Smooth muscle cell of the brain vasculature (primary cell): ENCODE measurements at regions not wholly inside any gene's neighbourhood (a gene's known extent, or its start where the extent isn't known, plus 50 kb on each side); places are given as distances from the start of the nearest gene placed in this dataset.

Source experiments
- DNase-seq: peaks from one replicate; pipeline ENCODE4 v3.0.0-alpha.2; 2012; ENCODE audit warnings: low read depth, low spot score

- no peak for DNase-seq
Measured at GRCh38 chr4:136438645-136439044, 1093.6 kb downstream of the PCDH18 start.

GRCh38 chr4:136424052-136424451, 1108.2 kb downstream of the PCDH18 start:
- DNase-seq: no peak

- DNase-seq: no peak
Measured at GRCh38 chr4:136414981-136415380, 1117.3 kb downstream of the PCDH18 start.

- no peak for DNase-seq
Measured at GRCh38 chr4:136412708-136413107, 1119.6 kb downstream of the PCDH18 start.

GRCh38 chr4:136400829-136401228, 1131.5 kb downstream of the PCDH18 start:
- no peak for DNase-seq

GRCh38 chr4:136395212-136395722, 1137.0 kb downstream of the PCDH18 start:
- DNase-seq: no peak

GRCh38 chr4:136392576-136392975, 1139.7 kb downstream of the PCDH18 start:
- no peak for DNase-seq

- no peak for DNase-seq
Measured at GRCh38 chr4:136390824-136391223, 1141.5 kb downstream of the PCDH18 start.

GRCh38 chr4:136383082-136383481, 1149.2 kb downstream of the PCDH18 start:
- peak; percentile 18 for DNase-seq

- no peak for DNase-seq
Measured at GRCh38 chr4:136371231-136371630, 1161.1 kb downstream of the PCDH18 start.

- no peak for DNase-seq
Measured at GRCh38 chr4:136369073-136369472, 1163.2 kb downstream of the PCDH18 start.

GRCh38 chr4:136357556-136357955, 1174.7 kb downstream of the PCDH18 start:
- no peak for DNase-seq

- no peak for DNase-seq
Measured at GRCh38 chr4:136355970-136356369, 1176.3 kb downstream of the PCDH18 start.

- no peak for DNase-seq
Measured at GRCh38 chr4:136343340-136343739, 1189.0 kb downstream of the PCDH18 start.

GRCh38 chr4:136342666-136343065, 1189.6 kb downstream of the PCDH18 start:
- DNase-seq: peak; percentile 6

- DNase-seq: no peak
Measured at GRCh38 chr4:136337216-136337615, 1195.1 kb downstream of the PCDH18 start.

GRCh38 chr4:136336479-136336878, 1195.8 kb downstream of the PCDH18 start:
- no peak for DNase-seq

GRCh38 chr4:136329042-136329662, 1203.1 kb downstream of the PCDH18 start:
- DNase-seq: no peak

- no peak for DNase-seq
Measured at GRCh38 chr4:136328131-136328530, 1204.2 kb downstream of the PCDH18 start.

- no peak for DNase-seq
Measured at GRCh38 chr4:136320465-136320813, 1211.9 kb downstream of the PCDH18 start.

- no peak for DNase-seq
Measured at GRCh38 chr4:136319789-136320464, 1212.4 kb downstream of the PCDH18 start.

- DNase-seq: no peak
Measured at GRCh38 chr4:136316961-136317360, 1215.3 kb downstream of the PCDH18 start.

GRCh38 chr4:136314686-136315085, 1217.6 kb downstream of the PCDH18 start:
- DNase-seq: no peak
